A673 (cell line): ENCODE measurements at regions not wholly inside any gene's neighbourhood (a gene's known extent, or its start where the extent isn't known, plus 50 kb on each side); places are given as distances from the start of the nearest gene placed in this dataset.

Experiments
- BruUV-seq: library from RNA; stranded (reverse); fragments of 400-500 nt; replicated peaks from 2 replicates; lab custom pipeline; 2021; lab: Mats Ljungman, UMichigan
- CTCF ChIA-PET: fragments of 300-600 bp; sonication (Branson Sonifier 250); formaldehyde crosslinking; loops from one replicate; lab custom pipeline; 2022; ENCODE audit warnings: antibody characterized with exemption; lab: Charles Lee
- POLR2A ChIA-PET: fragments of 300-600 bp; sonication (Branson Sonifier 250); formaldehyde crosslinking; loops from one replicate; lab custom pipeline; 2022; ENCODE audit warnings: antibody characterized with exemption; ENCODE audit not compliant: low non-redundant PET; lab: Charles Lee
- DNase-seq: peaks from one replicate; pipeline ENCODE4 v3.0.0-alpha.2; 2015; ENCODE audit warnings: low spot score
- H3K27ac ChIP-seq: fragments of 200-600 bp; sonication (generic); 2 replicates; pipeline ENCODE4 v1.5.1; 2016; ENCODE audit warnings: mixed run types, low read depth, mild to moderate bottlenecking, mixed read lengths, antibody characterized with exemption, low read length; ENCODE audit not compliant: poor library complexity, severe bottlenecking
- H3K27me3 ChIP-seq: fragments of 200-600 bp; sonication (generic); replicated peaks from 2 replicates; pipeline ENCODE4 v1.6.1; 2017; ENCODE audit warnings: mixed run types, low read depth, mild to moderate bottlenecking, mixed read lengths, antibody characterized with exemption, low read length; ENCODE audit not compliant: insufficient read depth, poor library complexity
- H3K36me3 ChIP-seq: fragments of 200-600 bp; sonication (generic); 2 replicates; pipeline ENCODE4 v1.6.1; 2016; ENCODE audit warnings: mixed run types, mild to moderate bottlenecking, mixed read lengths, antibody characterized with exemption, low read length; ENCODE audit not compliant: insufficient read depth, poor library complexity, severe bottlenecking
- H3K4me1 ChIP-seq: fragments of 200-600 bp; sonication (generic); 2 replicates; pipeline ENCODE4 v1.6.1; 2017; ENCODE audit warnings: mixed run types, mild to moderate bottlenecking, mixed read lengths, antibody characterized with exemption, low read length; ENCODE audit not compliant: insufficient read depth, poor library complexity, severe bottlenecking
- H3K4me3 ChIP-seq: fragments of 200-600 bp; sonication (generic); 2 replicates; pipeline ENCODE4 v1.5.1; 2016; ENCODE audit warnings: low read depth, mixed run types, mild to moderate bottlenecking, mixed read lengths, low read length; ENCODE audit not compliant: poor library complexity, severe bottlenecking
- H3K9me3 ChIP-seq: fragments of 200-600 bp; sonication (generic); 2 replicates; pipeline ENCODE4 v1.6.1; 2016; ENCODE audit warnings: mixed run types, low read depth, mild to moderate bottlenecking, mixed read lengths, antibody characterized with exemption, low read length; ENCODE audit not compliant: poor library complexity, severe bottlenecking
- CTCF ChIP-seq: fragments of 300-800, 200-600 bp; sonication (generic); conservative IDR thresholded peaks from 2 replicates; pipeline ENCODE4 v1.5.1; 2017; ENCODE audit warnings: low read depth, mild to moderate bottlenecking, antibody characterized with exemption, low read length, moderate library complexity, mixed read lengths
- EZH2 ChIP-seq: fragments of 200-600 bp; sonication (generic); IDR thresholded peaks from 2 replicates; pipeline ENCODE4 v1.6.1; 2017; ENCODE audit warnings: borderline replicate concordance, low read depth, mild to moderate bottlenecking, mixed read lengths, antibody characterized with exemption, low read length; ENCODE audit not compliant: poor library complexity, severe bottlenecking
- intact Hi-C: fragments of 100-400 bp; cut with micrococcal nuclease; formaldehyde crosslinking; loops from one replicate; pipeline ENCODE4 v1.10.0; 2022; ENCODE audit not compliant: unreplicated experiment

- Histone ChIP-seq H3K9me3 (no peaks in the 10 kb centered on the region), H3K27me3 (peaks cover 10% of the 10 kb centered on the region), H3K4me3 (no peak overlapping the region), H3K27ac (no peak overlapping the region), H3K36me3 (no peaks in the 10 kb centered on the region), H3K4me1 (no peaks in the 10 kb centered on the region)
- ChIA-PET POLR2A (no interaction called here), CTCF (no interaction called here)
- intact Hi-C loops = no loop called here
- BruUV-seq = no TSS peak
- DNase-seq = no peak
- no peak for TF ChIP-seq CTCF
- no peak for TF ChIP-seq EZH2
These were observed 210.7 kb upstream of the TMEM132C start for GRCh38 chr12:128056136-128056801.

- TF ChIP-seq CTCF = no peak
- no peak for TF ChIP-seq EZH2
- no peaks in the 10 kb centered on the region for H3K9me3 ChIP-seq
- no peak overlapping the region for H3K4me3 ChIP-seq
- no TSS peak for BruUV-seq
- peaks cover 4% of the 10 kb centered on the region for H3K27me3 ChIP-seq
- H3K36me3 ChIP-seq = no peaks in the 10 kb centered on the region
- no peaks in the 10 kb centered on the region for H3K4me1 ChIP-seq
- ChIA-PET CTCF (no interaction called here), POLR2A (no interaction called here)
- no peak overlapping the region for H3K27ac ChIP-seq
- intact Hi-C loops = no loop called here
- DNase-seq = no peak
These were observed 209.4 kb upstream of the TMEM132C start for GRCh38 chr12:128057586-128057985.

GRCh38 chr12:128059621-128060370 lies 207.2 kb upstream of the TMEM132C start:
- Histone ChIP-seq H3K27me3 (peaks cover 3% of the 10 kb centered on the region), H3K4me3 (no peak overlapping the region), H3K9me3 (no peaks in the 10 kb centered on the region), H3K27ac (no peak overlapping the region), H3K36me3 (no peaks in the 10 kb centered on the region), H3K4me1 (no peaks in the 10 kb centered on the region)
- no peak for TF ChIP-seq CTCF
- no peak for TF ChIP-seq EZH2
- no TSS peak for BruUV-seq
- POLR2A ChIA-PET = interaction anchor here (0.7 kb wide), 1 partner anchor 9 kb away, joined by 8 read pairs; no protein-coding TSS in a partner anchor
- CTCF ChIA-PET = no interaction called here
- intact Hi-C loops = no loop called here
- no peak for DNase-seq
